Midbrain (tissue), 1 donor: ENCODE measurements at regions not wholly inside any gene's neighbourhood (a gene's known extent, or its start where the extent isn't known, plus 50 kb on each side); places are given as distances from the start of the nearest gene placed in this dataset.
"Not testable (repeated sequence)": the region's sequence is repeated elsewhere in the genome, so short reads cannot be mapped to it uniquely, and the experiment has no call there.

Experiments
- DNase-seq: peaks from one replicate; lab custom pipeline; 2025; lab: John Stamatoyannopoulos, UW

- no peak for DNase-seq
These were observed 131.0 kb downstream of the SMIM20 start for GRCh38 chr4:26044983-26045382.

DNA sequence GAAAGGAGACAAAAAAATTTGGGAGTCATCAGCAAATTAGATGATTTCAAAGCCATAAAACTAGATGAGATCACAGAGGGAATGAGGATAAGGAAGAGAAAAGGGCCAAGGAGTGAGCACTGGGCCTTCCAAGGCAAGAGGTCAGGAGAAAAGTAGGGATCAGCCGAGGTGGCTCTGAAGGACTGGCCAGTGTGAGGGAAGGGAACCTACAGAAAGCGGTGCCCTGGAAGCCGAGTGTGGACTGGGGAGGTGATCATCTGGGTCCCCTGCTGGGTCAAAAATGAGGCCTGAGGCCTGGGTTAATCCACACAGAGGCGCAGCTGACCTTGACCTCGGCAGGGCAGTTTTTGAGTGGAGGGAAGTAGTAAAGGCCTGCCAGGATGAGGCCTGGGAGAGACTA lies 133.8 kb downstream of the SMIM20 start:
- DNase-seq = no peak

GRCh38 chr4:26048378-26048882 lies 134.4 kb downstream of the SMIM20 start:
- no peak for DNase-seq

GRCh38 chr4:26048950-26049349 lies 134.9 kb downstream of the SMIM20 start:
- DNase-seq = no peak

DNA sequence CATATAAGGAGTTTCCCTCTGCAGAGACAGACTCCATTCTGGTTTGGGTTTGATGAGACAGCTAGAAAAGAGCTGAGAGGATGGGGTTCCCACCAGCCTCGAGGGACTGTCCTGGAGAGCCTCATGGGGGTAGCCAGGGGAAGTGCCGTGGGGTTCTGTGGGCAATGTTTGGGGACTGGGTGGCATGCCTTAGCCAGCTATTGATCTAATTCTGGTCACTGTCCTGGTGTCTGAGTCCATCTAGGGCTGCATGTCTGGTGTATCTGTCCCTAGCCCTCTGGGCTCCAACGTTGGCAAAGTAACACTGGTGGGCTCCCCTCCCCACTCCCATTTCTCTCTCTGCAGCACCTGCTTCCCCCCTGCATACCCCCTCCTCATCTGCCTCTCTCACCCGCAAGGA lies 135.4 kb downstream of the SMIM20 start:
- DNase-seq = no peak

- DNase-seq = no peak
These were observed 136.2 kb downstream of the SMIM20 start for GRCh38 chr4:26050212-26050643.

- no peak for DNase-seq
These were observed 136.7 kb downstream of the SMIM20 start for GRCh38 chr4:26050671-26051070.

DNA sequence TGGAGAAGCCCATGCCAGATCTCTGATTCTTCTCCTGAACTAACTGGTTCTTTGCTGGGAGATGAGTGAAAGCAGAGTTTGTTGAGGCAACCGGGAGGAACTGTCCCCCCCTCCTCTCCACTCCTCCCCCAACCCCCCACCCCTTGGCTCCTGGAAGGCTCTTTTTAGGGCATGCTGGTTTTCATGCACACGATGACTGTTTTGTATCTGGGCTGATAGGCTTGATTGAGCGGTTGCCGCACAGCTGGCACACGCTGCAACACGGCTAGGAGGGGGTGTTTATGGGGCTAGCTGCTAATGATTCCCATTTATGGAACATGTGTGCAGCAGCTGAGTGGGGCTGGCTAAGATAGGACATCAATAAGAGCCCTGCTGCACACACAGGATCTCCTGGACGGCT lies 137.2 kb downstream of the SMIM20 start:
- DNase-seq = no peak

GRCh38 chr4:26052663-26053541 lies 138.9 kb downstream of the SMIM20 start:
- no peak for DNase-seq

GRCh38 chr4:26053761-26054160 lies 139.7 kb downstream of the SMIM20 start:
- DNase-seq = no peak

DNA sequence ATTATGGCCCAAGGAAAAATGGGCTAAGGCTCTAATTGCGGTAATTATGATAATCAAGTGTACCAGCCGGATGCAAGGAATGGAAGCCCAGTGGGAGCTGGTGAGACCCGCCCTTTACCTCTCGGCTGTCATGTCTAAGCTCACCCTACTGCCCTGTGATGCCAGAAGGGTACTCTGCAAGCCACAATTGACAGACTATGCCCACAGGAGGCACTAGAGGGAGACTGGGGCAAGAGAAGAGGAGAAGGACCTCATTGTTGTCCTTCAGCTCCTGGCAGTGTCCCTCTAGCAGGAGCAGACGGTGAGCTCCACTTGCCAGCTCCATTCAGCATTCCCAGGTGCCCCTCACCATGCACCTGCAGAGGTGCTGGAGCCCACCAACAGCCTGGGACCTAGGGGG lies 141.8 kb downstream of the SMIM20 start:
- DNase-seq = no peak

GRCh38 chr4:26056406-26056805 lies 142.4 kb downstream of the SMIM20 start:
- DNase-seq = no peak

DNA sequence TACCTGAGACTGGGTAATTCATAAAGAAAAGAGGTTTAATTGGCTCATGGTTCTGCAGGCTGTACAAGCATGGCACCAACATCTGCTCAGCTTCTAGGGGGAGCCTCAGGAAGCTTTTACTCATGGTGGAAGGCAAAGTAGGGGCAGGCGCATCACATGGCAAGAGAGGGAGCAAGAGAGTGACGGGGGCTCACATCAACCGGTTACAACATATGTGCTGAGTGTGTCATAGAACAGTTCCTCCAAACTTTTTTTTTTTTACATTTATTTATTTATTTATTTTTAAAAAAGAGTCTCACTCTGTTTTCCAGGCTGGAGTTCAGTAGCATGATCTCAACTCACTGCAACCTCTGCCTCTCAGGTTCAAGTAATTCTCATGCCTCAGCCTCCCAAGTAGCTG lies 143.8 kb downstream of the SMIM20 start:
- DNase-seq = not testable (repeated sequence)

DNA sequence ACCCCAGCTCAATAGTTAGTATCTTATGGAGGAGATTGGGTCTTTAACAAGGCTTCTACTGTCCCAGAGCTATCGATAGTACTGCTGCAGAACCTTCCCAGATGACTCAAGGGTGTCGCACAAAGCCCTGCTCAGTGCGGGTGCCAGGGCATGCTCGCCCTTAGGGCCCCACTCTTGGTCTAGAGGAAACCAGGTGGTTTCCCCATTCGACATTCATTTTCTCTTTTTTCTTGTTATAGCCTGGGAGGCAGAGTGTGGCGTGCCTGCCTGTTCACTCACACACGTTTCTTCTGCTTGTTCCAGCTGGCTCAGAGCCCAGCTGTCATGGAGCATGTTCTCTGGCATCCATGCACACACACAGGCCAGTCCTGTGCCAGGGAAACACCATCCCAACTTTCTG lies 144.5 kb downstream of the SMIM20 start:
- no peak for DNase-seq

DNA sequence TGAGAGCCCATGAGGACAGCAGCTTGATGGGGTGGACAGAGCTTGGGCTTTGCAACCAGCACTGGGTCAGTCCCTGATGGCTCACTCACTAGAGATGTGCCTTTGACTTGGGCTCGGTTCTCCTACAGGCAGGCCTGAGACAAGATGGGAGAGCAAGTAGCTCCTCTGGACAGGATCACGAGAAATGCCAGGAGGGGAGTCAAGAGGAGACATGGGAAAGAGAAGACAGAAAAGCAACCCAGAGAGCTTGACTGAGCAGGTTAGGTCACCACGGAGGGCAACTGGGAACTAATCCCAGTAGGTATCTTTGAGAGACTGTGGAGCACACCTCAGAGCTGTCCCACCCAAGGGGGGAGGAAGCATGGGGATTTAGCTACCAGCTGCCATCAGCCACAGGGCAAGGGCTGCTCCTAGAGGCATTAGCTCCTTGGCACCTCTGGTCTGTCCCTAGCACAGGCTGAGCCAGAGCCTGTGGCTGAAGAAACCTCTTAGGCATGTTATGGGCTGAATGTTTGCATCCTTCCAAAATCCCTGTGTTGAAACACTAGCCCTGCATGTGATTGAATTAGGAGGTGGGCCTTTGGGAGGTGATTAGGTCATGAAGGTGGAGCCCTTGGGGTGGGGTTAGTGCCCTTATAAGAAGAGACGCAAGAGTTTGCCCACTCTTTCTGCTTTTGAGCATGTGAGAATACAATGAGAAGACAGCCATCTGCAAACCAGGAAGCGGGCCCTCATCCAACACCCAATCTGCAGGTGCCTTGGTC lies 145.6 kb downstream of the SMIM20 start:
- DNase-seq = no peak

DNA sequence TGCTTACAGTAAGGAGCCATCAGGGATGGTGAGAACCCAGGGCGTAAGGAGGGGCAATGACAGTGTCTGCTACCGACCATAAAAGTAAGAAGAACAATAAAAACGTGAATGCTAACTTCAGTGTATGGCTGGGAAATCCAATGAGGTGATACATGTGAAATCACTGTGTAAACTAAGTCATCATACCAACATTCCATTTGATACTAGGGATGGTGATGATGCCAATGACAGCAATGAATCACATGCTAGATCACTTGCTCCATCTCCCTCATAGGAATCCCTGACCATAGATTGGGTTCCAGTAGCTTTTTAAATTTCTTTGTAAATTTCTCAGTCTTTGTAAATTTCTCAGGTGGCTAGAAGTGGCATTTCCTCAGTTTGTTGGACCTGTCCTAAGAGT lies 146.3 kb downstream of the SMIM20 start:
- DNase-seq = no peak

- no peak for DNase-seq
These were observed 147.4 kb downstream of the SMIM20 start for GRCh38 chr4:26061248-26061986.

DNA sequence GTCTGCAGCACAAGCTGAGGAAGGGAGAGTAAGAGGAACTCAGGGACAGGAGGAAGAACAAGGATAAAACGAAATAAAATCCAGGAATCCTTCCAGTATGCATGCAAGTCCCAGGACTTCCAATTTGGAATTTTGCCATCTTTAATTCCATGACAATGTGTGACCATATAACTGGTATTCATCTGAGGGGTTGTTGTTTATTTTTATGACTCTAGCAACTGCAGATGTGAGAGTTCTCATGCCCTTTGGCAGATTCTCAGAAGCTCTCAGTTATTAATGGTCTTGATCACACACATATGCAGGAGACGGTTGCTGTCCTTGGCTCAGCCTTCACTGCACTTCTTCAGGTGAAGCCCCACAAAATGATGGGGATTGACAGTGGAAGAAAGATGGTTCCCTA lies 148.2 kb downstream of the SMIM20 start:
- DNase-seq = no peak

DNA sequence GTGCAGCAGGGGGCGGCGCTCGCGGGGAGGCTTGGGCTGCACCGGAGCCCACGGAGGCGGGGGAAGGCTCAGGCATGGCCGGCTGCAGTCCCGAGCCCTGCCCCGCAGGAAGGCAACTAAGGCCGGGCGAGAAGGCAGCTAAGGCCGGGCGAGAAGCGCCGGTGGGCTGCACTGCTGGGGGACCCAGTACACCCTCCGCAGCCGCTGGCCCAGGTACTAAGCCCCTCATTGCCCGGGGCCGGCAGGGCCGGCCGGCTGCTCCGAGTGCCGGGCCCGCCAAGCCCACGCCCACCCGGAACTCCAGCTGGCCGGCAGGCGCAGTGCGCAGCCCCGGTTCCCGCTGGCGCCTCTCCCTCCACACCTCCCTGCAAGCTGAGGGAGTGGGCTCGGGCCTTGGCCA lies 150.0 kb downstream of the SMIM20 start:
- DNase-seq = not testable (repeated sequence)

- DNase-seq = no peak
These were observed 151.8 kb downstream of the SMIM20 start for GRCh38 chr4:26065833-26066232.

GRCh38 chr4:26067035-26067434 lies 153.0 kb downstream of the SMIM20 start:
- no peak for DNase-seq

DNA sequence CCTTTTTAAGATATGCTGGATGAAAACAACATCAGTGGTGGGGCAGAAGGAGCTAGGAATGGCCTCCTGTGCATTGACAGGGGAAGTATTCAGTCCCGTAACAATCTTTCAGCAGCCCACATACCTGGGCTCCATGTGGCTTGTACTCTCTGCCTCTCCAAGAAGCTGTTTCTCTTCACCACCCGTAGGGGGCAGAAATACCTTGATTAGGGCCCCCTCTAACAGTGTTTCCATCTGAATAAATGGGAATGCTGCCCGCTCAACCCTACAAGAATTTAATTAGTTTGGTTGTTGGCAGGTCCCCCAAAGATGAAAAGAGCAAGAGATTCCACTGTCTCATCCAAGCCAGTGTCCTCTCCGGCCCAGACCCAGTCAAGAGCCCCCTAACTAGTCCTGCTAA lies 155.2 kb downstream of the SMIM20 start:
- DNase-seq = no peak
